ENCODE measurements at regions not wholly inside any gene's neighbourhood (a gene's known extent, or its start where the extent isn't known, plus 50 kb on each side); places are given as distances from the start of the nearest gene placed in this dataset.

DNA sequence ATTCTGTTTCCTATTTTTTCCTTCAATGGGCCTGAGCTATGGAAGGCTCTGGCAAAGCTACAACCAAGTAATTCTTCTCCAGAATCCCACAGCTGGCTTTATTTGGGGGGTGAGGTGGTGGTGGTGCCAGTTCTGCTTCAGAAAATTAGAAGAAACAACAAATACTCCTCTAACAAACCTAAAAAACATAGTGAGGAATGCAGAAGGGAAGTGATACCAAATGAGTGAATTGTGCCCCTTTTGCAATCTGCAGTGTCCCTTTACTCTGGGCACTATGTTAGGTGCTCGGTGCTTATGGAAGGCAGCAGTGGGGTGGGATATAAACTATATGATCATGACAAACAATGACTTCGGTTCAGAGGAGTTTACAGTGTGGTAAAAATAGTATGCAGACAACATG is 90.4 kb upstream of the ROPN1 start:
- no peak overlapping the region for H3K27ac ChIP-seq (ENCODE audit: low read length)
- H2AFZ ChIP-seq (ENCODE audit: low read length), result no peak overlapping the region
- H4K20me1 ChIP-seq (ENCODE audit: insufficient read depth, low read length), result no peaks in the 10 kb centered on the region
- no peaks in the 10 kb centered on the region for H3K79me2 ChIP-seq (ENCODE audit: low read length)
- TF ChIP-seq EZH2 (optimal IDR thresholded peaks at IDR 0.05; ENCODE audit: low read depth, low read length) (no peak), EZH2phosphoT487 (IDR thresholded peaks at IDR 0.05; ENCODE audit: low read length) (no peak)
- TF ChIP-seq, protein P1, sequence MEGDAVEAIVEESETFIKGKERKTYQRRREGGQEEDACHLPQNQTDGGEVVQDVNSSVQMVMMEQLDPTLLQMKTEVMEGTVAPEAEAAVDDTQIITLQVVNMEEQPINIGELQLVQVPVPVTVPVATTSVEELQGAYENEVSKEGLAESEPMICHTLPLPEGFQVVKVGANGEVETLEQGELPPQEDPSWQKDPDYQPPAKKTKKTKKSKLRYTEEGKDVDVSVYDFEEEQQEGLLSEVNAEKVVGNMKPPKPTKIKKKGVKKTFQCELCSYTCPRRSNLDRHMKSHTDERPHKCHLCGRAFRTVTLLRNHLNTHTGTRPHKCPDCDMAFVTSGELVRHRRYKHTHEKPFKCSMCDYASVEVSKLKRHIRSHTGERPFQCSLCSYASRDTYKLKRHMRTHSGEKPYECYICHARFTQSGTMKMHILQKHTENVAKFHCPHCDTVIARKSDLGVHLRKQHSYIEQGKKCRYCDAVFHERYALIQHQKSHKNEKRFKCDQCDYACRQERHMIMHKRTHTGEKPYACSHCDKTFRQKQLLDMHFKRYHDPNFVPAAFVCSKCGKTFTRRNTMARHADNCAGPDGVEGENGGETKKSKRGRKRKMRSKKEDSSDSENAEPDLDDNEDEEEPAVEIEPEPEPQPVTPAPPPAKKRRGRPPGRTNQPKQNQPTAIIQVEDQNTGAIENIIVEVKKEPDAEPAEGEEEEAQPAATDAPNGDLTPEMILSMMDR (IDR thresholded peaks at IDR 0.05; ENCODE audit: low read length), result no peak
- H3K4me3 ChIP-seq (ENCODE audit: low read length), result no peak overlapping the region
- no peaks in the 10 kb centered on the region for H3K9me2 ChIP-seq (replicated peaks; ENCODE audit: insufficient read depth, low read length)
- H3K4me1 ChIP-seq (ENCODE audit: low read length), result no peaks in the 10 kb centered on the region
- no peak overlapping the region for H3K9ac ChIP-seq (ENCODE audit: low read length)
- no peak overlapping the region for H3K4me2 ChIP-seq (ENCODE audit: low read depth, low read length)
- no peaks in the 10 kb centered on the region for H3K36me3 ChIP-seq (replicated peaks; ENCODE audit: insufficient read depth, low read length)
- no peaks in the 10 kb centered on the region for H3K9me3 ChIP-seq (replicated peaks; ENCODE audit: insufficient read depth, low read length)
- no peaks in the 10 kb centered on the region for H3F3A ChIP-seq (ENCODE audit: insufficient read depth, low read length)
- no peaks in the 10 kb centered on the region for H3K27me3 ChIP-seq (replicated peaks; ENCODE audit: insufficient read depth, low read length)
- no peak for DNase-seq

DNA sequence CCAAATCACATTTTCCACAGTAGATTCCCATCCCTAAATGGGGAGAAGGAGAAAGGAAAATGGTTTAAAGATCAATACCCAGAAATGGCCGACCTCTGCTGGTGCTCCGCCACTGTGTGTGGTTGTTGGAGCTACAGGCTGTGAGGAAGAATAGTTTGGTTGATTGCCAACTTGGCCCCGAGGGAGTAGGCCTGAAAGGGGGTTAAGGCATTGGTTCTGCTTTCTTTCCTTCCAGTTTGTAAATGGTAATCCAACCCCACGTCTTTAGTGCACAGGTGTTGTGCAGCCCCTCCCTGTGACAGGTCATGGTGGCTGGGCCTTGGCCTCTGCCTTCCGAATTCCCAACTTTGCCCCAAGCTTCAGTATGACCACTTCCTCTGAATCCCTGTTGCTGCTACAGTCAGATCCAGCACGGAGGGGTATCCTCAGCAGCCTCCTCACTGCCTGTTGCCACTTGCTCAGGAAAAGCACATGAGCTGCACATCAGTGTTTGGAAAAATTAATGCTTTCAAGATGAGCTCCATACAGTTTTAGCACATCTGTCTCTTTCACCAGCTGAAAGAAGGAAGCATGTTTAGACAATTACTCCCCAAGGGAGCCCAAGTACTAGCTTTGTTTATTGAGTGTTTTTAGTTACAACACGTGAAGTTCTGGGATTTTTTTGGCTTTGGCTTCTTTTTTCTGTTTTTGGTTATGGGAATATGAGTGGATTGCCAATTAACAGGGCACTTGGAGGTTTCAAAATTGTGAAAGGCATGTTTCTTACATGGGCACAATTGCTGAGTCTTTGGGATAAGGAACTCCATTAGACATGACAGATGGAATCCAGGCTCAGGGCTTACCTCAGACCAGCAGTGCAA is 92.3 kb upstream of the ROPN1 start:
- H3K36me3 ChIP-seq (replicated peaks; ENCODE audit: insufficient read depth, low read length), result no peaks in the 10 kb centered on the region
- no peak for DNase-seq
- H3F3A ChIP-seq (ENCODE audit: insufficient read depth, low read length), result no peaks in the 10 kb centered on the region
- no peaks in the 10 kb centered on the region for H3K27me3 ChIP-seq (replicated peaks; ENCODE audit: insufficient read depth, low read length)
- H4K20me1 ChIP-seq (ENCODE audit: insufficient read depth, low read length), result no peaks in the 10 kb centered on the region
- no peak overlapping the region for H3K27ac ChIP-seq (ENCODE audit: low read length)
- no peaks in the 10 kb centered on the region for H3K4me1 ChIP-seq (ENCODE audit: low read length)
- H3K9ac ChIP-seq (ENCODE audit: low read length), result no peak overlapping the region
- H3K9me2 ChIP-seq (replicated peaks; ENCODE audit: insufficient read depth, low read length), result no peaks in the 10 kb centered on the region
- no peaks in the 10 kb centered on the region for H3K9me3 ChIP-seq (replicated peaks; ENCODE audit: insufficient read depth, low read length)
- no peak for TF ChIP-seq EZH2phosphoT487 (IDR thresholded peaks at IDR 0.05; ENCODE audit: low read length)
- no peak for TF ChIP-seq EZH2 (optimal IDR thresholded peaks at IDR 0.05; ENCODE audit: low read depth, low read length)
- TF ChIP-seq, protein P1 (IDR thresholded peaks at IDR 0.05; ENCODE audit: low read length), result no peak
- H3K79me2 ChIP-seq (ENCODE audit: low read length), result no peaks in the 10 kb centered on the region
- no peak overlapping the region for H3K4me2 ChIP-seq (ENCODE audit: low read depth, low read length)
- no peak overlapping the region for H3K4me3 ChIP-seq (ENCODE audit: low read length)
- H2AFZ ChIP-seq (ENCODE audit: low read length), result no peak overlapping the region

DNA sequence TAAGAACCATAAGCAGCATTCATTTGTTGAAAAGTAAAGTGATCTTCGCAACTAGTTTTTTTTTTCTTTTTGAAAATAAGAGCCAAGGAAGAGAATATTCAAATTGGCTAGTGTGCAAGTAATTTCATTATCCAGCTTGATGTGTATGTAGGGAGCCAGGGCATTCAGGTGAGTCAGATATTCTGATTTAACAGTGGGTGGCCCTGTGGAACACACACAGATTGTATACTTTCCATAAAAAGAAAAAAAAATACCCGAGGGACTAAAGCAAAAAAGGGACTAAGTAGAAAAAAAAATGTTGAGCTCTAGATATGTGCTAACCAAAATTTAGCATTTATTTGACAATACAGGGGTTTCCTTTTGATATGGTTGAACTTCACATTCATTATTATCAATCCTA is 96.9 kb upstream of the ROPN1 start:
- H3K9me2 ChIP-seq (replicated peaks; ENCODE audit: insufficient read depth, low read length), result no peaks in the 10 kb centered on the region
- H3K9me3 ChIP-seq (replicated peaks; ENCODE audit: insufficient read depth, low read length), result no peaks in the 10 kb centered on the region
- no peaks in the 10 kb centered on the region for H3K27me3 ChIP-seq (replicated peaks; ENCODE audit: insufficient read depth, low read length)
- H3K4me2 ChIP-seq (ENCODE audit: low read depth, low read length), result no peak overlapping the region
- no peaks in the 10 kb centered on the region for H3K79me2 ChIP-seq (ENCODE audit: low read length)
- no peak overlapping the region for H3K27ac ChIP-seq (ENCODE audit: low read length)
- H3K36me3 ChIP-seq (replicated peaks; ENCODE audit: insufficient read depth, low read length), result no peaks in the 10 kb centered on the region
- H3K4me3 ChIP-seq (ENCODE audit: low read length), result no peak overlapping the region
- TF ChIP-seq, protein P1 (IDR thresholded peaks at IDR 0.05; ENCODE audit: low read length), result no peak
- TF ChIP-seq EZH2 (optimal IDR thresholded peaks at IDR 0.05; ENCODE audit: low read depth, low read length) (no peak), EZH2phosphoT487 (IDR thresholded peaks at IDR 0.05; ENCODE audit: low read length) (no peak)
- no peaks in the 10 kb centered on the region for H3K4me1 ChIP-seq (ENCODE audit: low read length)
- H3K9ac ChIP-seq (ENCODE audit: low read length), result no peak overlapping the region
- no peaks in the 10 kb centered on the region for H4K20me1 ChIP-seq (ENCODE audit: insufficient read depth, low read length)
- no peak for DNase-seq
- no peak overlapping the region for H2AFZ ChIP-seq (ENCODE audit: low read length)
- no peaks in the 10 kb centered on the region for H3F3A ChIP-seq (ENCODE audit: insufficient read depth, low read length)
